Mesenchymal stem cell (in vitro differentiated cells and primary cell): ENCODE measurements at regions not wholly inside any gene's neighbourhood (a gene's known extent, or its start where the extent isn't known, plus 50 kb on each side); places are given as distances from the start of the nearest gene placed in this dataset.

Experiments used
- DNase-seq: peaks from one replicate; pipeline ENCODE4 v3.0.0-alpha.2; 2013
- H2AFZ ChIP-seq: one replicate; pipeline ENCODE4 v1.6.1; 2013; ENCODE audit warnings: low read depth, mild to moderate bottlenecking, control low read depth, inconsistent platforms, low read length, moderate library complexity
- H2AK5ac ChIP-seq: 2 replicates; pipeline ENCODE4 v1.6.1; 2013; ENCODE audit warnings: low read length, moderate library complexity, mild to moderate bottlenecking, inconsistent platforms; ENCODE audit not compliant: severe bottlenecking
- H2BK120ac ChIP-seq: one replicate; pipeline ENCODE4 v1.6.1; 2013; ENCODE audit warnings: low read depth, mild to moderate bottlenecking, inconsistent platforms, low read length, moderate library complexity
- H2BK12ac ChIP-seq, 2 experiments: one replicate each; pipeline ENCODE4 v1.6.1; 2013; ENCODE audit warnings: inconsistent platforms in 2 of 2, low read length in 2 of 2, mild to moderate bottlenecking in 2 of 2, moderate library complexity in 2 of 2, control low read depth in 1 of 2
- H2BK15ac ChIP-seq: one replicate; pipeline ENCODE4 v1.6.1; 2013; ENCODE audit warnings: mild to moderate bottlenecking, low read depth, inconsistent platforms; ENCODE audit not compliant: poor library complexity, severe bottlenecking
- H2BK5ac ChIP-seq: 2 replicates; pipeline ENCODE4 v1.6.1; 2013; ENCODE audit warnings: low read depth, mild to moderate bottlenecking, low read length, control low read depth, inconsistent platforms; ENCODE audit not compliant: poor library complexity, severe bottlenecking
- H3K14ac ChIP-seq, 2 experiments: one replicate each; pipeline ENCODE4 v1.6.1; 2013; ENCODE audit warnings: inconsistent platforms in 2 of 2, low read length in 2 of 2, control low read depth in 1 of 2, mild to moderate bottlenecking in 1 of 2, moderate library complexity in 1 of 2
- H3K18ac ChIP-seq, 2 experiments: one replicate each; pipeline ENCODE4 v1.6.1; 2013; ENCODE audit warnings: inconsistent platforms in 2 of 2, low read length in 2 of 2, control low read depth in 1 of 2, low read depth in 1 of 2, mild to moderate bottlenecking in 1 of 2
- H3K23ac ChIP-seq, 2 experiments: one replicate each; pipeline ENCODE4 v1.6.1; 2013; ENCODE audit warnings: inconsistent platforms in 2 of 2, low read length in 2 of 2, mild to moderate bottlenecking in 2 of 2, moderate library complexity in 2 of 2, control low read depth in 1 of 2
- H3K27ac ChIP-seq: 2 replicates; pipeline ENCODE4 v1.5.1; 2013; ENCODE audit warnings: mild to moderate bottlenecking, moderate library complexity, low read length, control low read depth, inconsistent platforms; ENCODE audit not compliant: poor library complexity, severe bottlenecking
- H3K27me3 ChIP-seq, 2 experiments: 2 replicates each; pipeline versions ENCODE4 v1.6.1 to v1.7.0; 2013; ENCODE audit warnings: low read length in 2 of 2, mild to moderate bottlenecking in 2 of 2, moderate library complexity in 2 of 2, control low read depth in 1 of 2, inconsistent platforms in 1 of 2; ENCODE audit not compliant: control insufficient read depth in 1 of 2, insufficient read depth in 1 of 2
- H3K36me3 ChIP-seq, 2 experiments: 2 replicates each; pipeline versions ENCODE4 v1.6.1 to v1.7.0; 2013; ENCODE audit warnings: low read length in 2 of 2, control low read depth in 1 of 2, inconsistent platforms in 1 of 2, low read depth in 1 of 2, mild to moderate bottlenecking in 1 of 2; ENCODE audit not compliant: insufficient read depth in 2 of 2, control insufficient read depth in 1 of 2
- H3K4ac ChIP-seq, 2 experiments: one replicate each; pipeline ENCODE4 v1.6.1; 2013; ENCODE audit warnings: inconsistent platforms in 2 of 2, low read length in 2 of 2, mild to moderate bottlenecking in 2 of 2, moderate library complexity in 2 of 2, control low read depth in 1 of 2, low read depth in 1 of 2
- H3K4me1 ChIP-seq: 2 replicates; pipeline ENCODE4 v1.6.1; 2013; ENCODE audit warnings: low read depth, low read length, control low read depth; ENCODE audit not compliant: control insufficient read depth, insufficient read depth
- H3K4me2 ChIP-seq: 2 replicates; pipeline ENCODE4 v1.6.1; 2013; ENCODE audit warnings: low read length, mild to moderate bottlenecking, inconsistent platforms; ENCODE audit not compliant: poor library complexity, severe bottlenecking
- H3K4me3 ChIP-seq, 2 experiments: 2 replicates each; pipeline versions ENCODE4 v1.5.1 to v1.7.0; 2013; ENCODE audit warnings: low read length in 2 of 2, mild to moderate bottlenecking in 2 of 2, control low read depth in 1 of 2, low read depth in 1 of 2; ENCODE audit not compliant: insufficient read depth in 1 of 2
- H3K79me1 ChIP-seq: replicated peaks from 2 replicates; pipeline ENCODE4 v1.6.1; 2013; ENCODE audit warnings: mild to moderate bottlenecking, control low read depth, low read length, inconsistent platforms; ENCODE audit not compliant: poor library complexity, severe bottlenecking
- H3K9ac ChIP-seq: 2 replicates; pipeline ENCODE4 v1.7.0; 2013; ENCODE audit warnings: mild to moderate bottlenecking, low read length, moderate library complexity
- H3K9me3 ChIP-seq: 2 replicates; pipeline ENCODE4 v1.7.0; 2013; ENCODE audit warnings: mild to moderate bottlenecking, low read length; ENCODE audit not compliant: control insufficient read depth
- H4K8ac ChIP-seq: one replicate; pipeline ENCODE4 v1.6.1; 2013; ENCODE audit warnings: inconsistent platforms, mild to moderate bottlenecking, low read length, moderate library complexity
- H4K91ac ChIP-seq: one replicate; pipeline ENCODE4 v1.6.1; 2013; ENCODE audit warnings: mild to moderate bottlenecking, low read length, inconsistent platforms
- WGBS: methylation state at CpG from one replicate; pipeline ENCODE4 v1.1.7; 2013; ENCODE audit warnings: mixed read lengths; 5-methylcytosine and 5-hydroxymethylcytosine counted together

DNA sequence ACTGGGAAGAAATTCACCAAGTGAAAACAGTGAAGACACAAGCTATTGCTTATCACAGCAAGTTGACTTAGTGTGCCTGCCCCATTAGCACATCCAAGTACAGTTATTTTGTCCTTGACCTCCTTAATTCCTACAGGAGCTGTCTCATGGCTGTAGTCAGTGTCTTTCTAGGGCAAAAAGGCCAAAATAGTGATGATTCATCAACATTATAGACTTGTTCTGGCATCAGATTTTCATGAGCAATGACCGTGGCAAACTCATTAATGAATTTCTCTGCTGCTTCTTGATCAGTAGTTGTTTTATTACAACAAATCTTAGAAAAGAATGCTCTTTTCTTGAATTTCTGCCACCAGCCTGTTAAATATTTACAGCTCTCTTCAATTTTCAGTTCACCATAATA is 1169.3 kb upstream of the DDX18 start:
- Histone ChIP-seq H2BK5ac (no peak overlapping the region), H3K9me3 (peaks cover 10% of the 10 kb centered on the region), H2BK15ac (no peak overlapping the region), H3K27me3 (no peaks in the 10 kb centered on the region), H2AFZ (no peak overlapping the region), H3K36me3 (no peaks in the 10 kb centered on the region), H2BK12ac (no peak overlapping the region), H3K23ac (no peak overlapping the region), H3K14ac (no peak overlapping the region), H3K79me1 (no peaks in the 10 kb centered on the region), H2BK120ac (no peak overlapping the region), H3K18ac (no peak overlapping the region), H3K27ac (no peak overlapping the region), H4K91ac (no peak overlapping the region), H2AK5ac (no peak overlapping the region), H3K4me1 (no peaks in the 10 kb centered on the region), H3K4me3 (no peak overlapping the region), H3K9ac (no peak overlapping the region), H3K4ac (no peak overlapping the region), H3K4me2 (no peak overlapping the region), H4K8ac (no peak overlapping the region)
- 75% methylated on average over 1 of the region's 1 CpG for WGBS
- no peak for DNase-seq

GRCh38 chr2:116668691-116669090 is 1145.8 kb upstream of the DDX18 start:
- Histone ChIP-seq H2BK5ac (no peak overlapping the region), H3K9me3 (peaks cover 28% of the 10 kb centered on the region), H4K8ac (no peak overlapping the region), H4K91ac (no peak overlapping the region), H2AFZ (no peak overlapping the region), H3K27me3 (no peaks in the 10 kb centered on the region), H3K14ac (no peak overlapping the region), H3K36me3 (no peaks in the 10 kb centered on the region), H3K4me2 (no peak overlapping the region), H3K9ac (no peak overlapping the region), H3K18ac (no peak overlapping the region), H3K79me1 (no peaks in the 10 kb centered on the region), H3K27ac (no peak overlapping the region), H3K23ac (no peak overlapping the region), H3K4ac (no peak overlapping the region), H3K4me3 (no peak overlapping the region), H2BK12ac (no peak overlapping the region), H2AK5ac (no peak overlapping the region), H3K4me1 (no peaks in the 10 kb centered on the region), H2BK120ac (no peak overlapping the region), H2BK15ac (no peak overlapping the region)
- 94% methylated on average over 1 of the region's 1 CpG for WGBS
- DNase-seq, result no peak

DNA sequence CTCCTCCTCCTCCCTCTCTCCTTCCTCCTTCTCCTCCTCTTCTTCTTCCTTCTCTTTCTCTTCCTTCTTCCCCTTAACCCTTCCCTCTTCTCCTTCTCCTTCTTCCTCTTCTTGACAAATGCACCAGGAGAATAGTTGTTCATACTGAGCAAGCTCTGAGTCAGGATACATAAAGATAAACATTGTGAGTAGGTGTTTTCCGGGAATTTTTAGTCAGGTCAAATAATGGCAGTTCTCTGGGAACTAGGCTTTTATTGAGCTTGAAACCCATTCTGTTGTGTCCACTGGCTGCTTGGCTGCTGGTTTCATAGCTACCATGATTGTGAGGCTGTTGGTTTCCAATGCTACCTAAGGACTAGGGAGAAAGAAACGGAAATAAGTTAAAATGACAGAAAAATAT is 1144.7 kb upstream of the DDX18 start:
- WGBS, result 28% methylated on average over 1 of the region's 2 CpGs
- Histone ChIP-seq H3K4me1 (no peaks in the 10 kb centered on the region), H3K27ac (no peak overlapping the region)

DNA sequence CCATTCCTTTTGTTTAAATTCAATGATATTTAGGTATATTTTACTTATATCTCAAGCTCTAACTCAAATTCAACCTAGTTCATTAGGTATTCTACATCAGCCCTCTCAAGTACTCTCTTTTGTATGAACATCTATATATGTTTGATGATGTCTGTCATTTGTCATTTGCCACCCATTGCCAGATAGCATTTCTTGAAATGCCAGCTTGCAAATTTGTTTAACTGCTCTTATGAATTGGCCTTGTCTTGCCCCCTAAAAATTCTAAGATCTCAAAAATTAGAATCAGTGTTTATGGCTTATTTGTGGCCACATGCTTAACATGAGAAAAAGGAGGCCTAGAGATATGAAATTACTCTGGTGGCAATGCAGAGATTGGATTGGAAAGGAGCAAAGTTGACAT is 1140.3 kb upstream of the DDX18 start:
- Histone ChIP-seq H3K79me1 (no peaks in the 10 kb centered on the region), H2BK15ac (no peak overlapping the region), H4K91ac (no peak overlapping the region), H3K18ac (no peak overlapping the region), H3K27me3 (no peaks in the 10 kb centered on the region), H2AFZ (no peak overlapping the region), H2AK5ac (no peak overlapping the region), H3K27ac (no peak overlapping the region), H3K4me3 (no peak overlapping the region), H2BK120ac (no peak overlapping the region), H3K9me3 (peaks cover 38% of the 10 kb centered on the region), H2BK5ac (no peak overlapping the region), H3K4me1 (no peaks in the 10 kb centered on the region), H3K4ac (no peak overlapping the region), H3K9ac (no peak overlapping the region), H3K36me3 (no peaks in the 10 kb centered on the region), H4K8ac (no peak overlapping the region), H3K14ac (no peak overlapping the region), H2BK12ac (no peak overlapping the region), H3K23ac (no peak overlapping the region), H3K4me2 (no peak overlapping the region)
- no peak for DNase-seq

More for the DNA sequence above, 1144.7 kb upstream of the DDX18 start:
- Histone ChIP-seq H2BK12ac (no peak overlapping the region), H3K27me3 (no peaks in the 10 kb centered on the region), H2BK5ac (no peak overlapping the region), H2AFZ (no peak overlapping the region), H3K9me3 (peaks cover 32% of the 10 kb centered on the region), H3K4me2 (no peak overlapping the region), H4K91ac (no peak overlapping the region), H3K14ac (no peak overlapping the region), H3K23ac (no peak overlapping the region), H3K36me3 (no peaks in the 10 kb centered on the region), H4K8ac (no peak overlapping the region), H2AK5ac (no peak overlapping the region), H2BK15ac (no peak overlapping the region), H3K79me1 (no peaks in the 10 kb centered on the region), H3K4me3 (no peak overlapping the region), H3K4ac (no peak overlapping the region), H3K9ac (no peak overlapping the region), H3K18ac (no peak overlapping the region), H2BK120ac (no peak overlapping the region)
- DNase-seq, result peak; percentile 17
